ENCODE measurements at regions not wholly inside any gene's neighbourhood (a gene's known extent, or its start where the extent isn't known, plus 50 kb on each side); places are given as distances from the start of the nearest gene placed in this dataset.

DNA sequence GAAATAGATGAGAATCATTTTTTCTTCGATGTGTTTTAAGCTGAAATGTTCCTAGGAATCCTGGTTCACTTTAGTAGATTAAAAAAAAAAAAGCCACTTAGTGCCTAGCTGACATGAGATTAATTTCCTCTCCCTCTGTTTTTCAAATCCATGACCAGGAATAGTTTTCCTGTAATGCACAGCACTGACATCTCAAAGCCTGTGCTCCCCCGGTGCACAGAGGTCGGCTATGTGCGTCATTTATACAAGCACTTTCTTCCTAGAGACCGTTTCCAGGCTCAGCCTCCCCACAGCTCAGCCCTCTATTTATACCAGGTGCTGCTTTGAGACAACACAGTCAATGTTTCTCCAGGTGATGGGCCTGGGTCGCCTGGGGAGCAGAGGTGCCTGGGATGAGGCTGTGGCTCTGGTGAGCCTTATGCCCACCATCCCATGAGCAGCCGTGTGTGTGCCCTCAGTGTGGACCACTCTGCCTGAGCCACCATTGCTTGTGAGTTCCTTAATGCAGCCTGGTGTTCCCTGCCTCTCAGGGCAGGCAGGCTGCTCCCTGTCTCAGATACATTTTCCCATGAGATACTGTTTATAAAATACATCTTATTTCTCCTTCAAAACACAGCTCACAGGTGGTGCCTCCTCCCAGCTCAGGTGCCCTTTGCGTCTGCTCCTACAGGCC lies 515.7 kb upstream of the HS6ST1 start:
- TF ChIP-seq, protein P1, sequence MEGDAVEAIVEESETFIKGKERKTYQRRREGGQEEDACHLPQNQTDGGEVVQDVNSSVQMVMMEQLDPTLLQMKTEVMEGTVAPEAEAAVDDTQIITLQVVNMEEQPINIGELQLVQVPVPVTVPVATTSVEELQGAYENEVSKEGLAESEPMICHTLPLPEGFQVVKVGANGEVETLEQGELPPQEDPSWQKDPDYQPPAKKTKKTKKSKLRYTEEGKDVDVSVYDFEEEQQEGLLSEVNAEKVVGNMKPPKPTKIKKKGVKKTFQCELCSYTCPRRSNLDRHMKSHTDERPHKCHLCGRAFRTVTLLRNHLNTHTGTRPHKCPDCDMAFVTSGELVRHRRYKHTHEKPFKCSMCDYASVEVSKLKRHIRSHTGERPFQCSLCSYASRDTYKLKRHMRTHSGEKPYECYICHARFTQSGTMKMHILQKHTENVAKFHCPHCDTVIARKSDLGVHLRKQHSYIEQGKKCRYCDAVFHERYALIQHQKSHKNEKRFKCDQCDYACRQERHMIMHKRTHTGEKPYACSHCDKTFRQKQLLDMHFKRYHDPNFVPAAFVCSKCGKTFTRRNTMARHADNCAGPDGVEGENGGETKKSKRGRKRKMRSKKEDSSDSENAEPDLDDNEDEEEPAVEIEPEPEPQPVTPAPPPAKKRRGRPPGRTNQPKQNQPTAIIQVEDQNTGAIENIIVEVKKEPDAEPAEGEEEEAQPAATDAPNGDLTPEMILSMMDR (IDR thresholded peaks at IDR 0.05; ENCODE audit: low read depth, low read length, poor library complexity, severe bottlenecking): no peak
- TF ChIP-seq EZH2phosphoT487 (IDR thresholded peaks at IDR 0.05; ENCODE audit: borderline replicate concordance, low read length): no peak

All from DOHH2 (cell line).